ENCODE measurements at regions not wholly inside any gene's neighbourhood (a gene's known extent, or its start where the extent isn't known, plus 50 kb on each side); places are given as distances from the start of the nearest gene placed in this dataset.

DNA sequence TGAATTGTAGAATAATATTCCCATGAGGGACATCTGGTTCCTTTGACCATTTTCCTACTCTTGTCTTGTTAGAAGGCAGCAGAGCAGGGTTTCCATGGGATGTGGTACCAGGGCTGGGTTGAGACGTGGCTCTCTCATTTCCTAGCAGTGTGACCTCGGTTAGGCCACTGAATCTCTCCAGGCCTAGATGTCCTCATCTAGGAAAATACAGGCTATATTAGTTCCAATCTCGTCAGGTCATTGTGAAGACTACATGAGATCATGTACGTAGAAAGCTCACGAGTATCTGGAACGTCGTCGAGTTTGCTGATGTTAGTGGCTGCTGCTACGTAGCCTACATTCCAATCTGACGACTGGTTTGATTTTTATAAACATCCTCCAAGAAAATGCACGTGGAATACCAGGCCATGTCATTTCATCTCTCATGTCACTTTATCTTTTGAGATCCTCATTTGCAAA is 278.2 kb upstream of the GATB start:
- TF ChIP-seq, protein P1, sequence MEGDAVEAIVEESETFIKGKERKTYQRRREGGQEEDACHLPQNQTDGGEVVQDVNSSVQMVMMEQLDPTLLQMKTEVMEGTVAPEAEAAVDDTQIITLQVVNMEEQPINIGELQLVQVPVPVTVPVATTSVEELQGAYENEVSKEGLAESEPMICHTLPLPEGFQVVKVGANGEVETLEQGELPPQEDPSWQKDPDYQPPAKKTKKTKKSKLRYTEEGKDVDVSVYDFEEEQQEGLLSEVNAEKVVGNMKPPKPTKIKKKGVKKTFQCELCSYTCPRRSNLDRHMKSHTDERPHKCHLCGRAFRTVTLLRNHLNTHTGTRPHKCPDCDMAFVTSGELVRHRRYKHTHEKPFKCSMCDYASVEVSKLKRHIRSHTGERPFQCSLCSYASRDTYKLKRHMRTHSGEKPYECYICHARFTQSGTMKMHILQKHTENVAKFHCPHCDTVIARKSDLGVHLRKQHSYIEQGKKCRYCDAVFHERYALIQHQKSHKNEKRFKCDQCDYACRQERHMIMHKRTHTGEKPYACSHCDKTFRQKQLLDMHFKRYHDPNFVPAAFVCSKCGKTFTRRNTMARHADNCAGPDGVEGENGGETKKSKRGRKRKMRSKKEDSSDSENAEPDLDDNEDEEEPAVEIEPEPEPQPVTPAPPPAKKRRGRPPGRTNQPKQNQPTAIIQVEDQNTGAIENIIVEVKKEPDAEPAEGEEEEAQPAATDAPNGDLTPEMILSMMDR (IDR thresholded peaks at IDR 0.05; ENCODE audit: low read depth, low read length): no peak
- TF ChIP-seq POLR2A (IDR thresholded peaks at IDR 0.05; ENCODE audit: extremely low read depth, insufficient read length) (no peak), MYC (IDR thresholded peaks at IDR 0.05; ENCODE audit: low read depth, low read length) (no peak)

All from NB4 (cell line).